Muscle layer of duodenum (tissue), 2 donors: ENCODE measurements at regions not wholly inside any gene's neighbourhood (a gene's known extent, or its start where the extent isn't known, plus 50 kb on each side); places are given as distances from the start of the nearest gene placed in this dataset.

Source experiments
- H3K27ac ChIP-seq: one replicate; pipeline ENCODE4 v1.7.0; 2013; ENCODE audit warnings: mild to moderate bottlenecking, low read length
- H3K27me3 ChIP-seq: one replicate; pipeline ENCODE4 v1.7.0; 2013; ENCODE audit warnings: low read depth, mild to moderate bottlenecking, control low read depth, low read length
- H3K36me3 ChIP-seq, 2 donors: one replicate each; pipeline ENCODE4 v1.7.0; 2013; ENCODE audit warnings: low read length in 2 of 2, control low read depth in 1 of 2, mild to moderate bottlenecking in 1 of 2; ENCODE audit not compliant: insufficient read depth in 2 of 2, control insufficient read depth in 1 of 2
- H3K4me1 ChIP-seq, 2 donors: one replicate each; pipeline ENCODE4 v1.7.0; 2013; ENCODE audit warnings: low read length in 2 of 2, mild to moderate bottlenecking in 2 of 2, control low read depth in 1 of 2, moderate library complexity in 1 of 2; ENCODE audit not compliant: insufficient read depth in 2 of 2, control insufficient read depth in 1 of 2
- H3K4me3 ChIP-seq, 2 donors: one replicate each; pipeline ENCODE4 v1.7.0; 2013; ENCODE audit warnings: low read length in 2 of 2, low read depth in 1 of 2, mild to moderate bottlenecking in 1 of 2
- H3K9me3 ChIP-seq, 2 donors: one replicate each; pipeline ENCODE4 v1.7.0; 2013; ENCODE audit warnings: low read length in 2 of 2, control low read depth in 1 of 2, mild to moderate bottlenecking in 1 of 2; ENCODE audit not compliant: control insufficient read depth in 1 of 2
- donor health status: healthy.

- no peaks in the 10 kb centered on the region for H3K27me3 ChIP-seq
- H3K4me1 ChIP-seq, result no peaks in the 10 kb centered on the region
- H3K36me3 ChIP-seq, result no peaks in the 10 kb centered on the region
- H3K4me3 ChIP-seq, result no peak overlapping the region
- no peaks in the 10 kb centered on the region for H3K9me3 ChIP-seq
- H3K27ac ChIP-seq, result no peak overlapping the region
These were observed 151.2 kb upstream of the KLF3 start for GRCh38 chr4:38512840-38513239.

DNA sequence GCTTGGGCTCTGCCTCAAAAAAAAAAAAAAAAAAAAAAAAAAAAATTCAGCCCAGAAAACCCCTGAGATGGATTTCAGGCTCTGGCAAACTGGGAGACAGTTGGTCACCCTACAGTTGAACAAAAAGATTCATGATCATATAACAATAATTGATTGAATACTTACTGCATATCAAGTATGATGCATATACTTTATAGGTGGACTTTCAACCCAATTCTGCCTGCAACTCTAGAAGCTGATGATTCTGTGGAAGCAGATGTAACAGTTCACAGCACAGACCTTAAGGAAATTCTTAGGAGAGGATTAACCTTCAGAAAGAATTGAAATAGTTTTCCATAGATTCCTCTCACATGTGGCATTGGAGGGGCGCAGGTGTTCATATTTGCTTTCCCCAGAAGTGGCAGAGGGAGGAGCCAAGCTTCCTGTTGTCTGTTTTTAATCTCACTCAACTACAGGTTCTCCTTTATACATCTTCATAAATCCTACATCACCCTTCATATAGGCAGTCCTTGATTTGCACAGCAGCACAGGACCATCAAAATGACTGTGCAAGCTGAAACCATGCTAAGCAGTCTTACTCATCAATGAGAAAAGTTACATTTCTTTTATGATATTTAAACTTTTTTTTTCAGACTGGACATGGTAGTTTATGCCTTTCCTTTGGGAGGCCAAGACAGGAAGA is 149.4 kb upstream of the KLF3 start:
- H3K27me3 ChIP-seq, result no peaks in the 10 kb centered on the region
- H3K36me3 ChIP-seq, result no peaks in the 10 kb centered on the region
- no peak overlapping the region for H3K27ac ChIP-seq
- H3K9me3 ChIP-seq, result no peaks in the 10 kb centered on the region
- no peak overlapping the region for H3K4me3 ChIP-seq
- no peaks in the 10 kb centered on the region for H3K4me1 ChIP-seq

- H3K27ac ChIP-seq, result no peak overlapping the region
- no peaks in the 10 kb centered on the region for H3K36me3 ChIP-seq
- H3K9me3 ChIP-seq, result no peaks in the 10 kb centered on the region
These were observed 147.8 kb upstream of the KLF3 start for GRCh38 chr4:38516190-38516589.

DNA sequence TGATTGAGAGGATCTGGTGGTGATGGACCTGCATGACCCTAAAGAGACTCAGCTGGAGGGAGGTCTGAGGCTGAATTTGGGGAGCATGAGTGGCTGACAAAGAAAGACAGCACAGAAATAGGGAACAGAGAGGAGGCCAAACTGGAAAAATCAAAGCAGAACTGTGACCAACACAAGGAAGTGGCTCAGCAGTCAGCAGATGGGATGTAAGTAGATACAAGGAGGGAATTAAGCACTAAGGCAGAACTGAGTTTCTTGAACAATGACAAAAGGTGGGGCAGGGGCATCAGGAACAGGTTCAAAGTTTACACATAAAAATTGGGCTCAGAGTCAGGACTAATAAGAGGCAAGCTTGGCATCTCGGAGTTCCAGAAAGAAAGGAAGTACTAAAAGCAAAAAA is 144.3 kb upstream of the KLF3 start:
- no peak overlapping the region for H3K27ac ChIP-seq
- H3K36me3 ChIP-seq, result no peaks in the 10 kb centered on the region
- H3K27me3 ChIP-seq, result no peaks in the 10 kb centered on the region
- H3K4me3 ChIP-seq, result no peak overlapping the region
- no peaks in the 10 kb centered on the region for H3K4me1 ChIP-seq
- no peaks in the 10 kb centered on the region for H3K9me3 ChIP-seq

More at GRCh38 chr4:38516190-38516589, 147.8 kb upstream of the KLF3 start:
- no peaks in the 10 kb centered on the region for H3K27me3 ChIP-seq
- no peaks in the 10 kb centered on the region for H3K4me1 ChIP-seq
- no peak overlapping the region for H3K4me3 ChIP-seq

GRCh38 chr4:38523054-38523453 is 140.9 kb upstream of the KLF3 start:
- H3K27ac ChIP-seq, result no peak overlapping the region
- no peaks in the 10 kb centered on the region for H3K36me3 ChIP-seq
- no peaks in the 10 kb centered on the region for H3K4me1 ChIP-seq
- no peak overlapping the region for H3K4me3 ChIP-seq
- no peaks in the 10 kb centered on the region for H3K9me3 ChIP-seq
- no peaks in the 10 kb centered on the region for H3K27me3 ChIP-seq

GRCh38 chr4:38523524-38524448 is 140.2 kb upstream of the KLF3 start:
- no peaks in the 10 kb centered on the region for H3K4me1 ChIP-seq
- peak overlapping the region; percentile 42 for H3K27ac ChIP-seq
- no peak overlapping the region for H3K4me3 ChIP-seq
- no peaks in the 10 kb centered on the region for H3K27me3 ChIP-seq
- no peaks in the 10 kb centered on the region for H3K9me3 ChIP-seq
- H3K36me3 ChIP-seq, result no peaks in the 10 kb centered on the region

DNA sequence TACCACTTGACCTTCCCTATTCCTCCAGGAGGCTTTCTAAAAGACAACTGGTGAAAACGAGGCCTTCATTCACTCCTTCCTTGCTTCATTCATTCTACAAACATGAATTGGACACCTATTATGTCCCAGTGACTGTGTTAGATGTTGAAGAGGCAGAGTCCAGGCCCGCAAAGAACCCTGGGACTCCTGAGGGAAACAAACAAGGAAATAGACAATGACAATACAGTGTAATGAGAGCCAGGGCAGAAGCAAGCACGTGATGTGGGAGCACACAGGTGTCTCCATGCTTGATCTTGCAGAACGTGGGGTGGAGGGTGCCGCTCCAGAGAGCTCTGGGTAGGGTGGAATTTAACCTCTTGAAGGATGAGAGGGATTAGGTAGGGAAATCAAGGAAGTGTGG is 137.6 kb upstream of the KLF3 start:
- Histone ChIP-seq H3K4me3 (no peak overlapping the region), H3K9me3 (no peaks in the 10 kb centered on the region), H3K36me3 (no peaks in the 10 kb centered on the region), H3K27me3 (no peaks in the 10 kb centered on the region), H3K4me1 (no peaks in the 10 kb centered on the region), H3K27ac (no peak overlapping the region)

GRCh38 chr4:38529189-38530115 is 134.5 kb upstream of the KLF3 start:
- Histone ChIP-seq H3K4me1 (peaks cover 0 to 9% of the 10 kb centered on the region in 2 donors), H3K27ac (peak overlapping the region; percentile 5), H3K36me3 (no peaks in the 10 kb centered on the region), H3K27me3 (no peaks in the 10 kb centered on the region), H3K9me3 (no peaks in the 10 kb centered on the region), H3K4me3 (no peak overlapping the region)

- no peak overlapping the region for H3K4me3 ChIP-seq
- H3K27ac ChIP-seq, result no peak overlapping the region
- H3K36me3 ChIP-seq, result no peaks in the 10 kb centered on the region
These were observed 133.5 kb upstream of the KLF3 start for GRCh38 chr4:38530486-38530885.

GRCh38 chr4:38531141-38531727 is 132.8 kb upstream of the KLF3 start:
- no peak overlapping the region for H3K4me3 ChIP-seq
- no peaks in the 10 kb centered on the region for H3K9me3 ChIP-seq
- no peaks in the 10 kb centered on the region for H3K36me3 ChIP-seq
- H3K27me3 ChIP-seq, result no peaks in the 10 kb centered on the region
- no peak overlapping the region for H3K27ac ChIP-seq
- H3K4me1 ChIP-seq, result peaks cover 0 to 9% of the 10 kb centered on the region in 2 donors

More at GRCh38 chr4:38530486-38530885, 133.5 kb upstream of the KLF3 start:
- Histone ChIP-seq H3K27me3 (no peaks in the 10 kb centered on the region), H3K4me1 (peaks cover 0 to 9% of the 10 kb centered on the region in 2 donors), H3K9me3 (no peaks in the 10 kb centered on the region)
